WTC11 (cell line): ENCODE measurements at regions not wholly inside any gene's neighbourhood (a gene's known extent, or its start where the extent isn't known, plus 50 kb on each side); places are given as distances from the start of the nearest gene placed in this dataset.

Experiments used
- ATAC-seq: fragments of 200-7000 bp; cut with Tn5 transposase; 2 replicates; pipeline ENCODE4 v1.10.0; 2021; ENCODE audit warnings: mild to moderate bottlenecking, moderate library complexity
- CTCF ChIA-PET: fragments of 300-600 bp; sonication (Branson Sonifier 250); formaldehyde crosslinking; loops from one replicate; lab custom pipeline; 2021; ENCODE audit warnings: antibody characterized with exemption; lab: Charles Lee
- POLR2A ChIA-PET: fragments of 350-600 bp; sonication (Branson Sonifier 250); formaldehyde crosslinking; loops from one replicate; lab custom pipeline; 2021; ENCODE audit warnings: antibody characterized with exemption; lab: Charles Lee
- DNase-seq: peaks from one replicate; pipeline ENCODE4 v3.0.0; 2021; ENCODE audit warnings: low spot score
- H3K27ac Mint-ChIP-seq: 2 replicates; pipeline ENCODE4 v1.8.0; 2021; ENCODE audit warnings: mixed read lengths
- H3K27me3 Mint-ChIP-seq: 2 replicates; pipeline ENCODE4 v1.8.0; 2021; ENCODE audit warnings: low read depth, mild to moderate bottlenecking, moderate library complexity, mixed read lengths
- H3K36me3 Mint-ChIP-seq: 2 replicates; pipeline ENCODE4 v1.8.0; 2021; ENCODE audit warnings: mixed read lengths
- H3K4me1 Mint-ChIP-seq: 2 replicates; pipeline ENCODE4 v1.8.0; 2022; ENCODE audit warnings: mixed read lengths
- H3K4me3 Mint-ChIP-seq: 2 replicates; pipeline ENCODE4 v1.8.0; 2021; ENCODE audit warnings: mild to moderate bottlenecking, moderate library complexity, mixed read lengths
- H3K9me3 Mint-ChIP-seq: 2 replicates; pipeline ENCODE4 v1.8.0; 2021; ENCODE audit warnings: mixed read lengths
- ELF4 ChIP-seq: sonication (generic); formaldehyde crosslinking; IDR thresholded peaks from 2 replicates; pipeline ENCODE4 v1.8.1; 2022; ENCODE audit warnings: low read depth, mild to moderate bottlenecking, moderate library complexity, missing genetic modification reagents
- ESRRA ChIP-seq: sonication (generic); formaldehyde crosslinking; IDR thresholded peaks from 2 replicates; pipeline ENCODE4 v1.8.1; 2022; ENCODE audit warnings: mild to moderate bottlenecking, missing genetic modification reagents, borderline replicate concordance
- NFATC4 ChIP-seq: fragments of 250-450 bp; sonication (Bioruptor Pico); IDR thresholded peaks from 2 replicates; pipeline ENCODE4 v1.9.0; 2021; ENCODE audit warnings: mild to moderate bottlenecking
- NFE2L1 ChIP-seq: sonication (generic); formaldehyde crosslinking; IDR thresholded peaks from 2 replicates; pipeline ENCODE4 v1.8.1; 2023; ENCODE audit warnings: missing genetic modification reagents
- OVOL2 ChIP-seq: fragments of 250-450 bp; sonication (Bioruptor Pico); IDR thresholded peaks from 2 replicates; pipeline ENCODE4 v1.9.0; 2021; ENCODE audit warnings: mild to moderate bottlenecking, borderline replicate concordance
- SP1 ChIP-seq: sonication (generic); formaldehyde crosslinking; conservative IDR thresholded peaks from 2 replicates; pipeline ENCODE4 v1.8.1; 2022; ENCODE audit warnings: missing genetic modification reagents
- ZBTB21 ChIP-seq: sonication (generic); formaldehyde crosslinking; IDR thresholded peaks from 2 replicates; pipeline ENCODE4 v1.8.1; 2023; ENCODE audit warnings: mild to moderate bottlenecking, missing genetic modification reagents, borderline replicate concordance
- ZNF138 ChIP-seq: sonication (generic); formaldehyde crosslinking; conservative IDR thresholded peaks from 2 replicates; pipeline ENCODE4 v1.8.1; 2022; ENCODE audit warnings: mild to moderate bottlenecking, moderate library complexity, missing genetic modification reagents
- TF ChIP-seq, protein P1 (sequence below): sonication (generic); formaldehyde crosslinking; IDR thresholded peaks from 2 replicates; pipeline ENCODE4 v1.8.0; 2022; ENCODE audit warnings: missing genetic modification reagents
- TF ChIP-seq, protein P2 (sequence below): sonication (generic); formaldehyde crosslinking; IDR thresholded peaks from 2 replicates; pipeline ENCODE4 v1.8.0; 2022; ENCODE audit warnings: mild to moderate bottlenecking, missing genetic modification reagents
- TF ChIP-seq, protein P3 (sequence below): sonication (generic); formaldehyde crosslinking; IDR thresholded peaks from 2 replicates; pipeline ENCODE4 v1.8.1; 2022; ENCODE audit warnings: mild to moderate bottlenecking, moderate library complexity, missing genetic modification reagents
- TF ChIP-seq, protein P4 (sequence below): sonication (generic); formaldehyde crosslinking; IDR thresholded peaks from 2 replicates; pipeline ENCODE4 v1.8.1; 2023; ENCODE audit warnings: mild to moderate bottlenecking, moderate library complexity, missing genetic modification reagents
- TF ChIP-seq, protein P5 (sequence below): sonication (generic); formaldehyde crosslinking; IDR thresholded peaks from 2 replicates; pipeline ENCODE4 v1.8.0; 2023; ENCODE audit warnings: mild to moderate bottlenecking, missing genetic modification reagents
- TF ChIP-seq, protein P6 (sequence below): fragments of 250-450 bp; sonication (Bioruptor Pico); conservative IDR thresholded peaks from 2 replicates; pipeline ENCODE4 v1.9.0; 2021; ENCODE audit warnings: mild to moderate bottlenecking
- TF ChIP-seq, protein P7 (sequence below): sonication (generic); formaldehyde crosslinking; IDR thresholded peaks from 2 replicates; pipeline ENCODE4 v1.8.0; 2022; ENCODE audit warnings: mild to moderate bottlenecking, missing genetic modification reagents
- TF ChIP-seq, protein P8 (sequence below): fragments of 200-600 bp; IDR thresholded peaks from 2 replicates; pipeline ENCODE4 v1.8.0; 2022; ENCODE audit warnings: antibody characterized with exemption

DNA sequence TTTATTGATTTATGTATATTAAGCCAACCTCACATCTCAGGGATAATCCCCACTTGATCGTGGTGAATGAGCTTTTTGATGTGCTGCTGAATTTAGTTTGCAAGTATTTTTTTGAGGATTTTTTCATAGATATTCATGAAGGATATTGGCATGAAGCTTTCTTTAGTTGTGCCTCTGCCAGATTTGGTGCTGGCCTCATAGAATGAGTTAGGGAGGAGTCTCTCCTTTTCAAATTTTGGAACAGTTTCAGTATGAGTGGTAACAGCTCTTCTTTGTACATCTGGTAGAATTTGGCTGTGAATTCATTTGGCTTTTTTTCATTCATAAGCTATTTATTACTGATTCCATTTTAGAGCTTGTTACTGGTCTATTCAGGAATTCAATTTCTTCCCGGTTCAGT is 197.2 kb upstream of the NDST4 start (continued):
- TF ChIP-seq, protein P1, sequence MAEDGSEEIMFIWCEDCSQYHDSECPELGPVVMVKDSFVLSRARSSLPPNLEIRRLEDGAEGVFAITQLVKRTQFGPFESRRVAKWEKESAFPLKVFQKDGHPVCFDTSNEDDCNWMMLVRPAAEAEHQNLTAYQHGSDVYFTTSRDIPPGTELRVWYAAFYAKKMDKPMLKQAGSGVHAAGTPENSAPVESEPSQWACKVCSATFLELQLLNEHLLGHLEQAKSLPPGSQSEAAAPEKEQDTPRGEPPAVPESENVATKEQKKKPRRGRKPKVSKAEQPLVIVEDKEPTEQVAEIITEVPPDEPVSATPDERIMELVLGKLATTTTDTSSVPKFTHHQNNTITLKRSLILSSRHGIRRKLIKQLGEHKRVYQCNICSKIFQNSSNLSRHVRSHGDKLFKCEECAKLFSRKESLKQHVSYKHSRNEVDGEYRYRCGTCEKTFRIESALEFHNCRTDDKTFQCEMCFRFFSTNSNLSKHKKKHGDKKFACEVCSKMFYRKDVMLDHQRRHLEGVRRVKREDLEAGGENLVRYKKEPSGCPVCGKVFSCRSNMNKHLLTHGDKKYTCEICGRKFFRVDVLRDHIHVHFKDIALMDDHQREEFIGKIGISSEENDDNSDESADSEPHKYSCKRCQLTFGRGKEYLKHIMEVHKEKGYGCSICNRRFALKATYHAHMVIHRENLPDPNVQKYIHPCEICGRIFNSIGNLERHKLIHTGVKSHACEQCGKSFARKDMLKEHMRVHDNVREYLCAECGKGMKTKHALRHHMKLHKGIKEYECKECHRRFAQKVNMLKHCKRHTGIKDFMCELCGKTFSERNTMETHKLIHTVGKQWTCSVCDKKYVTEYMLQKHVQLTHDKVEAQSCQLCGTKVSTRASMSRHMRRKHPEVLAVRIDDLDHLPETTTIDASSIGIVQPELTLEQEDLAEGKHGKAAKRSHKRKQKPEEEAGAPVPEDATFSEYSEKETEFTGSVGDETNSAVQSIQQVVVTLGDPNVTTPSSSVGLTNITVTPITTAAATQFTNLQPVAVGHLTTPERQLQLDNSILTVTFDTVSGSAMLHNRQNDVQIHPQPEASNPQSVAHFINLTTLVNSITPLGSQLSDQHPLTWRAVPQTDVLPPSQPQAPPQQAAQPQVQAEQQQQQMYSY = no peak
- TF ChIP-seq OVOL2 (CRISPR knock-in tag) (no peak), NFATC4 (CRISPR knock-in tag) (no peak), NFE2L1 (no peak), ESRRA (CRISPR knock-in tag) (no peak), ZBTB21 (CRISPR knock-in tag) (no peak)
- TF ChIP-seq, protein P2, sequence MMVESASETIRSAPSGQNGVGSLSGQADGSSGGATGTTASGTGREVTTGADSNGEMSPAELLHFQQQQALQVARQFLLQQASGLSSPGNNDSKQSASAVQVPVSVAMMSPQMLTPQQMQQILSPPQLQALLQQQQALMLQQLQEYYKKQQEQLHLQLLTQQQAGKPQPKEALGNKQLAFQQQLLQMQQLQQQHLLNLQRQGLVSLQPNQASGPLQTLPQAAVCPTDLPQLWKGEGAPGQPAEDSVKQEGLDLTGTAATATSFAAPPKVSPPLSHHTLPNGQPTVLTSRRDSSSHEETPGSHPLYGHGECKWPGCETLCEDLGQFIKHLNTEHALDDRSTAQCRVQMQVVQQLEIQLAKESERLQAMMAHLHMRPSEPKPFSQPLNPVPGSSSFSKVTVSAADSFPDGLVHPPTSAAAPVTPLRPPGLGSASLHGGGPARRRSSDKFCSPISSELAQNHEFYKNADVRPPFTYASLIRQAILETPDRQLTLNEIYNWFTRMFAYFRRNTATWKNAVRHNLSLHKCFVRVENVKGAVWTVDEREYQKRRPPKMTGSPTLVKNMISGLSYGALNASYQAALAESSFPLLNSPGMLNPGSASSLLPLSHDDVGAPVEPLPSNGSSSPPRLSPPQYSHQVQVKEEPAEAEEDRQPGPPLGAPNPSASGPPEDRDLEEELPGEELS (CRISPR knock-in tag) = no peak
- TF ChIP-seq, protein P3, sequence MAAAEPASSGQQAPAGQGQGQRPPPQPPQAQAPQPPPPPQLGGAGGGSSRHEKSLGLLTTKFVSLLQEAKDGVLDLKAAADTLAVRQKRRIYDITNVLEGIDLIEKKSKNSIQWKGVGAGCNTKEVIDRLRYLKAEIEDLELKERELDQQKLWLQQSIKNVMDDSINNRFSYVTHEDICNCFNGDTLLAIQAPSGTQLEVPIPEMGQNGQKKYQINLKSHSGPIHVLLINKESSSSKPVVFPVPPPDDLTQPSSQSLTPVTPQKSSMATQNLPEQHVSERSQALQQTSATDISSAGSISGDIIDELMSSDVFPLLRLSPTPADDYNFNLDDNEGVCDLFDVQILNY = no peak

DNA sequence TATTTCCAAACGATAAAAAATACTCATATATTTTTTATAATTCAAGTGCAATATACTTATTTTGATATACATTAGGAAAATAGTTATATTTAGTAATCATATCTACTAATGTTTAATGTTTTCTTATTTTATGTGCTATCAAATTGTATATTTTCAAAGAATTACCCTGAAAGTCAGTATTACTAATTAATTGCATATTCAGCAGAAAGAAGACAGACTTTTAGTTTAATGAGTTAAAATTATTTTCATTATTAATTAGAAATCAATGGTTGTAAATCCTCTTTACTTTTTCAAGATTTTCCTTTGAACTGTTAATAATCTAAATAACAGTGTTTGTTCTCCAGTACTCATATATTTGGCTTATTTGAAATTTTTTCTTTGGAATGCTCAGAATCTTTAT is 181.3 kb upstream of the NDST4 start:
- H3K27ac Mint-ChIP-seq = no peak overlapping the region
- DNase-seq (no peak), ATAC-seq (no peak)
- no peaks in the 10 kb centered on the region for H3K27me3 Mint-ChIP-seq
- H3K36me3 Mint-ChIP-seq = no peaks in the 10 kb centered on the region
- POLR2A ChIA-PET = no interaction called here
- H3K4me1 Mint-ChIP-seq = no peaks in the 10 kb centered on the region
- no peaks in the 10 kb centered on the region for H3K9me3 Mint-ChIP-seq
- H3K4me3 Mint-ChIP-seq = no peak overlapping the region
- CTCF ChIA-PET = no interaction called here
- TF ChIP-seq, protein P4, sequence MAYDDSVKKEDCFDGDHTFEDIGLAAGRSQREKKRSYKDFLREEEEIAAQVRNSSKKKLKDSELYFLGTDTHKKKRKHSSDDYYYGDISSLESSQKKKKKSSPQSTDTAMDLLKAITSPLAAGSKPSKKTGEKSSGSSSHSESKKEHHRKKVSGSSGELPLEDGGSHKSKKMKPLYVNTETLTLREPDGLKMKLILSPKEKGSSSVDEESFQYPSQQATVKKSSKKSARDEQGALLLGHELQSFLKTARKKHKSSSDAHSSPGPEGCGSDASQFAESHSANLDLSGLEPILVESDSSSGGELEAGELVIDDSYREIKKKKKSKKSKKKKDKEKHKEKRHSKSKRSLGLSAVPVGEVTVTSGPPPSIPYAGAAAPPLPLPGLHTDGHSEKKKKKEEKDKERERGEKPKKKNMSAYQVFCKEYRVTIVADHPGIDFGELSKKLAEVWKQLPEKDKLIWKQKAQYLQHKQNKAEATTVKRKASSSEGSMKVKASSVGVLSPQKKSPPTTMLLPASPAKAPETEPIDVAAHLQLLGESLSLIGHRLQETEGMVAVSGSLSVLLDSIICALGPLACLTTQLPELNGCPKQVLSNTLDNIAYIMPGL (CRISPR knock-in tag) = no peak
- TF ChIP-seq, protein P1 = no peak
- TF ChIP-seq, protein P5, sequence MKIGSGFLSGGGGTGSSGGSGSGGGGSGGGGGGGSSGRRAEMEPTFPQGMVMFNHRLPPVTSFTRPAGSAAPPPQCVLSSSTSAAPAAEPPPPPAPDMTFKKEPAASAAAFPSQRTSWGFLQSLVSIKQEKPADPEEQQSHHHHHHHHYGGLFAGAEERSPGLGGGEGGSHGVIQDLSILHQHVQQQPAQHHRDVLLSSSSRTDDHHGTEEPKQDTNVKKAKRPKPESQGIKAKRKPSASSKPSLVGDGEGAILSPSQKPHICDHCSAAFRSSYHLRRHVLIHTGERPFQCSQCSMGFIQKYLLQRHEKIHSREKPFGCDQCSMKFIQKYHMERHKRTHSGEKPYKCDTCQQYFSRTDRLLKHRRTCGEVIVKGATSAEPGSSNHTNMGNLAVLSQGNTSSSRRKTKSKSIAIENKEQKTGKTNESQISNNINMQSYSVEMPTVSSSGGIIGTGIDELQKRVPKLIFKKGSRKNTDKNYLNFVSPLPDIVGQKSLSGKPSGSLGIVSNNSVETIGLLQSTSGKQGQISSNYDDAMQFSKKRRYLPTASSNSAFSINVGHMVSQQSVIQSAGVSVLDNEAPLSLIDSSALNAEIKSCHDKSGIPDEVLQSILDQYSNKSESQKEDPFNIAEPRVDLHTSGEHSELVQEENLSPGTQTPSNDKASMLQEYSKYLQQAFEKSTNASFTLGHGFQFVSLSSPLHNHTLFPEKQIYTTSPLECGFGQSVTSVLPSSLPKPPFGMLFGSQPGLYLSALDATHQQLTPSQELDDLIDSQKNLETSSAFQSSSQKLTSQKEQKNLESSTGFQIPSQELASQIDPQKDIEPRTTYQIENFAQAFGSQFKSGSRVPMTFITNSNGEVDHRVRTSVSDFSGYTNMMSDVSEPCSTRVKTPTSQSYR = no peak
- no peak for TF ChIP-seq ELF4 (CRISPR knock-in tag)
- TF ChIP-seq ZNF138 (CRISPR knock-in tag) = no peak
- TF ChIP-seq, protein P6, sequence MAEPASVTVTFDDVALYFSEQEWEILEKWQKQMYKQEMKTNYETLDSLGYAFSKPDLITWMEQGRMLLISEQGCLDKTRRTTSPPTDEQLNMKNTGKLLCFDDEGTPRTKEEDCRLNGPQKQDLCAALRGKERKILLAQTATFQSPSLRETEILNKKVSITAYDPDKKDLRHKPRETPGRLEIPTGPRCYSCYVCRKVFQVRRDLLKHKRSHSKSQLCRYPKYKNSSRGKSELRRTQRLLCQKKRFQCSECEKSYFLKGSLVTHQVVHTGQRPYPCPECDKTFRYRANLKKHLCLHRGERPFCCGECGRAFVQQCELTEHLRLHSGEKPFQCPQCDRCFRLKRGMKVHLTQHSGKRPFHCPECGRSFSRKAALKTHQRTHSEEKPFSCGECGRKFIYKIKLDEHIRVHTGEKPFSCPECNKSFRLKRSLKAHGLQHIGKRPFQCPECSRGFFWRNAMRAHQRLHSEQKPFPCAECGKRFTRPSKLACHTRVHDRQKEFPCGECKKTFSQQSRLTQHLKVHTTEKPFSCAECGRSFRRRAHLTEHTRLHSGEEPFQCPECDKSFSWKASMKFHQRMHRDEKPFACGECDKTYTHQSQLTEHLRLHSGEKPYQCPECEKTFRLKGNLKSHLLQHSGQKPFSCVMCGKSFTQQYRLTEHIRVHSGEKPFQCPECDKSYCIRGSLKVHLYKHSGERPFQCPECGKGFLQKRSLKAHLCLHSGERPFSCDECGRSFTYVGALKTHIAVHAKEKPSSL (CRISPR knock-in tag) = no peak
- TF ChIP-seq, protein P7, sequence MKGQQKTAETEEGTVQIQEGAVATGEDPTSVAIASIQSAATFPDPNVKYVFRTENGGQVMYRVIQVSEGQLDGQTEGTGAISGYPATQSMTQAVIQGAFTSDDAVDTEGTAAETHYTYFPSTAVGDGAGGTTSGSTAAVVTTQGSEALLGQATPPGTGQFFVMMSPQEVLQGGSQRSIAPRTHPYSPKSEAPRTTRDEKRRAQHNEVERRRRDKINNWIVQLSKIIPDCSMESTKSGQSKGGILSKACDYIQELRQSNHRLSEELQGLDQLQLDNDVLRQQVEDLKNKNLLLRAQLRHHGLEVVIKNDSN = no peak
- TF ChIP-seq, protein P8, sequence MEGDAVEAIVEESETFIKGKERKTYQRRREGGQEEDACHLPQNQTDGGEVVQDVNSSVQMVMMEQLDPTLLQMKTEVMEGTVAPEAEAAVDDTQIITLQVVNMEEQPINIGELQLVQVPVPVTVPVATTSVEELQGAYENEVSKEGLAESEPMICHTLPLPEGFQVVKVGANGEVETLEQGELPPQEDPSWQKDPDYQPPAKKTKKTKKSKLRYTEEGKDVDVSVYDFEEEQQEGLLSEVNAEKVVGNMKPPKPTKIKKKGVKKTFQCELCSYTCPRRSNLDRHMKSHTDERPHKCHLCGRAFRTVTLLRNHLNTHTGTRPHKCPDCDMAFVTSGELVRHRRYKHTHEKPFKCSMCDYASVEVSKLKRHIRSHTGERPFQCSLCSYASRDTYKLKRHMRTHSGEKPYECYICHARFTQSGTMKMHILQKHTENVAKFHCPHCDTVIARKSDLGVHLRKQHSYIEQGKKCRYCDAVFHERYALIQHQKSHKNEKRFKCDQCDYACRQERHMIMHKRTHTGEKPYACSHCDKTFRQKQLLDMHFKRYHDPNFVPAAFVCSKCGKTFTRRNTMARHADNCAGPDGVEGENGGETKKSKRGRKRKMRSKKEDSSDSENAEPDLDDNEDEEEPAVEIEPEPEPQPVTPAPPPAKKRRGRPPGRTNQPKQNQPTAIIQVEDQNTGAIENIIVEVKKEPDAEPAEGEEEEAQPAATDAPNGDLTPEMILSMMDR = no peak
- TF ChIP-seq SP1 (CRISPR knock-in tag) = no peak
